ENCODE measurements at regions not wholly inside any gene's neighbourhood (a gene's known extent, or its start where the extent isn't known, plus 50 kb on each side); places are given as distances from the start of the nearest gene placed in this dataset.

DNA sequence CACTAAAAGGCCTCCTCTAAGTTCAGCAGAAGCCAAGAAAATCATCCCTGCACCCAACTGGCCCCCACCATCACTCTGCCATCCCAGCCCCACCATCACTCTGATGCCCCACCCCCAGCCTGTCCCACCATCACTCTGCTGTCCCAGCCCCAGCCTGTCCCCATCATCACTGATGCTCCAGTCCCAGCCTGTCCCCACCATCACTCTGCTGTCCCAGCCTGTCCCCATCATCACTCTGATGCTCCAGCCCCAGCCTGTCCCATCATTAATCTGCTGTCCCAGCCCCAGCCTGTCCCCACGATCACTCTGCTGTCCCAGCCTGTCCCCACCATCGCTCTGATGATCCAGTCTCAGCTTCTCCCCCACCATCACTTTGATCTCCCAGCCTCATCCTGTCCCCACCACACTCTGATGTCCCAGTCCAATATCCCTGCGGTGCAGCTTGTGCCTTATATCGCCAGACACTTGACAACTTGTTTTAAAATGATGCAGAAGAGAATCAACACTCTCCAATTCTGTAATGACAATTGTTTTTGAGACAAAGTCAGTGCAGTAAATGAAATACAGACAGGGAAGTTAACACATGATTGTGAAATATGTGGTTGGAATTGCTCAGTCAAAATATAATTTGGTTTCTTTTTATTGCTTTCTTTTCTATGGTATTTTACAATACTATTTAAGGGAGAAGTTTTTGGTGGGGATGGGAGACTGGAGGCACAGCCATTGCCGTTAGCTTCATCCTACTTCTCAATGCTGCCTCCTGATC, 100.8 kb downstream of the TNFAIP3 start:
- H3K27me3 ChIP-seq, result no peaks in the 10 kb centered on the region
- H3K4me1 ChIP-seq, result peaks cover 0 to 16% (median 0%) of the 10 kb centered on the region in 4 donors
- no peak for DNase-seq
- intact Hi-C loops (cut with DNase I; ENCODE audit: low total_unique reads), result no loop called here
- H3K36me3 ChIP-seq, result no peaks in the 10 kb centered on the region
- peak overlapping the region in 2 of 5 donors; percentile 48 to 60 for H3K27ac ChIP-seq
- 80 to 87% (median 84%) methylated on average over 5 of the region's 5 CpGs for WGBS, 5 donors
- no peak for TF ChIP-seq POLR2A (IDR thresholded peaks at IDR 0.05)
- TF ChIP-seq EP300 (IDR thresholded peaks at IDR 0.05), result no peak
- no peak for TF ChIP-seq CTCF (IDR thresholded peaks at IDR 0.05)
- no peak for TF ChIP-seq POLR2AphosphoS5 (IDR thresholded peaks at IDR 0.05)
- H3K4me3 ChIP-seq, result no peak overlapping the region
- no peaks in the 10 kb centered on the region for H3K9me3 ChIP-seq

- Histone ChIP-seq H3K4me3 (no peak overlapping the region), H3K4me1 (peaks cover 0 to 16% (median 0%) of the 10 kb centered on the region in 4 donors), H3K9me3 (no peaks in the 10 kb centered on the region), H3K36me3 (no peaks in the 10 kb centered on the region), H3K27me3 (no peaks in the 10 kb centered on the region), H3K27ac (peak overlapping the region in 2 of 5 donors; percentile 48 to 60)
- no peak for DNase-seq
- WGBS, 5 donors, result 82 to 89% (median 85%) methylated on average over 5 of the region's 5 CpGs
- TF ChIP-seq POLR2A (IDR thresholded peaks at IDR 0.05) (no peak), POLR2AphosphoS5 (IDR thresholded peaks at IDR 0.05) (no peak), EP300 (IDR thresholded peaks at IDR 0.05) (no peak), CTCF (IDR thresholded peaks at IDR 0.05) (no peak)
- intact Hi-C loops (cut with DNase I; ENCODE audit: low total_unique reads), result no loop called here
These were observed 101.4 kb downstream of the TNFAIP3 start for GRCh38 chr6:137968455-137968804.

DNA sequence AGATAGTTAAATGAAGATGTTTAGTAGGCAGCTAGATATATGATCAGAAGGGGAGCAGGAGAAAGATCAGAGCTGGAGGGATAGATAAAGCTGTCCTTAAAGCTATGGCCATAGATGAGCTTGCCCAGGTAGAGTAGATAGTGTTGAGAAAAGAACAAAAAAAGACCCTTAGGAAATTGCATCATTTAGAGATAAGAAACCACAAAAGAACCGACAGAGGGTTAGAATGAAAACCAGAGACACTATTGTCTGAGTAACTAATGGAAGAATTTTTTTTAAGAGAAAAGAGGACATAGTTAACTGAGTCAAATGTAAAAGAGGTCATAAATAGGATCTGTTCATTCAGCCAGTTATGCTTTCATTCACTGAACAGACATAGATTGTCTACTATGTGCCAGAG, 101.8 kb downstream of the TNFAIP3 start:
- Histone ChIP-seq H3K4me1 (peaks cover 0 to 16% (median 0%) of the 10 kb centered on the region in 4 donors), H3K27me3 (no peaks in the 10 kb centered on the region), H3K36me3 (no peaks in the 10 kb centered on the region), H3K27ac (no peak overlapping the region), H3K9me3 (no peaks in the 10 kb centered on the region), H3K4me3 (no peak overlapping the region)
- WGBS, 5 donors, result 15 to 42% (median 29%) methylated on average over 1 of the region's 1 CpG
- no peak for DNase-seq
- intact Hi-C loops (cut with DNase I; ENCODE audit: low total_unique reads), result no loop called here
- no peak for TF ChIP-seq POLR2AphosphoS5 (IDR thresholded peaks at IDR 0.05)
- TF ChIP-seq POLR2A (IDR thresholded peaks at IDR 0.05), result no peak
- no peak for TF ChIP-seq EP300 (IDR thresholded peaks at IDR 0.05)
- no peak for TF ChIP-seq CTCF (IDR thresholded peaks at IDR 0.05)

DNA sequence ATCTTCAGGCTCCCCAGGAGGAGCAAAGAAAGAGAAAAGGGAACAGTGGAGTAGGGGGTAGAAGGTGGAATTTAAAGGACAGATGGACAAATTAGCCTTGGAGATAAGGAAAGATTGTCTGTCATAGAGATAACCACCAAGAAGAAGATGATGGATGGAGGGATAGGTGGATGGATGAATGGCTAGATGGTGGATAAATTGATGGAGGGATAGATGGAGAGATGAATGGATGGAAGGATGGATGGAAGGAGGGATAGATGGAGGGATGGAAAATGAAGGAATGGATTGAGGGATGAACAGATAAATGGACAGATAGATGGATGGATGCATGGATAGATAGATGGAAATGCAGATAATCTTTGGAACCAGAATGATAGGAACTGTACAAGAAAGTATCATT, 102.8 kb downstream of the TNFAIP3 start:
- DNase-seq, result no peak
- H3K27ac ChIP-seq, result no peak overlapping the region
- intact Hi-C loops (cut with DNase I; ENCODE audit: low total_unique reads), result no loop called here
- peaks cover 0 to 18% (median 0%) of the 10 kb centered on the region in 4 donors for H3K4me1 ChIP-seq
- TF ChIP-seq CTCF (IDR thresholded peaks at IDR 0.05) (no peak), EP300 (IDR thresholded peaks at IDR 0.05) (no peak), POLR2A (IDR thresholded peaks at IDR 0.05) (no peak), POLR2AphosphoS5 (IDR thresholded peaks at IDR 0.05) (no peak)
- no peak overlapping the region for H3K4me3 ChIP-seq
- no peaks in the 10 kb centered on the region for H3K9me3 ChIP-seq
- no peaks in the 10 kb centered on the region for H3K27me3 ChIP-seq
- no peaks in the 10 kb centered on the region for H3K36me3 ChIP-seq

Measured in stomach (tissue), 8 donors.